PC-9 (cell line): ENCODE measurements at regions not wholly inside any gene's neighbourhood (a gene's known extent, or its start where the extent isn't known, plus 50 kb on each side); places are given as distances from the start of the nearest gene placed in this dataset.

ENCODE experiments used
- CTCF ChIP-seq: fragments of 200-600 bp; sonication (generic); conservative IDR thresholded peaks from 2 replicates; pipeline ENCODE4 v1.6.1; 2017; ENCODE audit warnings: mixed run types, antibody characterized with exemption, mild to moderate bottlenecking, moderate library complexity
- EZH2 ChIP-seq: fragments of 200-600 bp; sonication (generic); IDR thresholded peaks from 2 replicates; pipeline ENCODE4 v1.8.0; 2017; ENCODE audit warnings: antibody characterized with exemption, low read depth

- TF ChIP-seq CTCF = no peak
- no peak for TF ChIP-seq EZH2
Observed at GRCh38 chr2:171237751-171238505, 77.2 kb upstream of the TLK1 start.
